ENCODE measurements at regions not wholly inside any gene's neighbourhood (a gene's known extent, or its start where the extent isn't known, plus 50 kb on each side); places are given as distances from the start of the nearest gene placed in this dataset.

GRCh38 chr2:57893347-57893746 is 153.3 kb upstream of the VRK2 start:
- TF ChIP-seq EZH2 (IDR thresholded peaks at IDR 0.05): no peak
- no peak for TF ChIP-seq POLR2AphosphoS5 (IDR thresholded peaks at IDR 0.05; ENCODE audit: borderline replicate concordance, low read depth, low read length)
- no peak for TF ChIP-seq FOXP2 (optimal IDR thresholded peaks at IDR 0.05; ENCODE audit: control extremely low read depth, extremely low read length, insufficient read depth)
